ENCODE measurements at regions not wholly inside any gene's neighbourhood (a gene's known extent, or its start where the extent isn't known, plus 50 kb on each side); places are given as distances from the start of the nearest gene placed in this dataset.

DNA sequence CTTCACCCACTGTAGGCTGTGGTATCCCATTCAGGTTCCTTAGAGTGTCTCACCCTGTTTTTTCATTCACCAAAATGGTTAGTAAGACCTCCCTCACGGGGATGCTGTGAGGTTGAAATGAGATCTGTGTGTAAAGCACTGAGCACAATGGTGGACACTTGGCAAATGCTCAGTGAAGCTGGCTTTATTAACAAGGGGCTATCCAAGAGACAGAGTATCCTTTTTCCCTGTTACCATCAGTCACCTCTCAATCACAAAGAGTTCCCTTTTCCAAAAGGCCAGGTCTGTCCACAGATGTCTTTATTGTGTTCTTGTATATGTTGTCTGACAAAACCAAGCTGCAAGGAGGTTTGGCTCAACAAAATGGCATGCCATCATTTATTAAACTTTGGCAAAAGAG lies 138.9 kb upstream of the RARB start:
- H3K36me3 ChIP-seq (ENCODE audit: control insufficient read depth in 2 of 2, extremely low read depth in 1 of 2, insufficient read depth in 2 of 2, low read length in 2 of 2), result no peaks in the 10 kb centered on the region
- H3K4me2 ChIP-seq (ENCODE audit: control insufficient read depth, extremely low read depth, insufficient read depth, low read depth, low read length), result no peak overlapping the region
- H3K27ac ChIP-seq (ENCODE audit: control insufficient read depth, insufficient read depth, low read length), result no peak overlapping the region
- no peaks in the 10 kb centered on the region for H4K20me1 ChIP-seq (ENCODE audit: control insufficient read depth, extremely low read depth, insufficient read depth, low read length)
- no peak overlapping the region for H2AFZ ChIP-seq (ENCODE audit: control insufficient read depth, low read length)
- H3K9me3 ChIP-seq (ENCODE audit: control insufficient read depth, low read depth, low read length), result no peaks in the 10 kb centered on the region
- DNase-seq (ENCODE audit: low read depth, low spot score) (no peak), FAIRE-seq (no peak)
- no peaks in the 10 kb centered on the region for H3K9me1 ChIP-seq (ENCODE audit: control insufficient read depth, extremely low read depth, insufficient read depth, low read length)
- no peaks in the 10 kb centered on the region for H3K79me2 ChIP-seq (ENCODE audit: control insufficient read depth, insufficient read depth, low read length)
- H3K4me1 ChIP-seq (ENCODE audit: control insufficient read depth, extremely low read depth, insufficient read depth, low read length), result peaks cover 14% of the 10 kb centered on the region
- no peak overlapping the region for H3K4me3 ChIP-seq (ENCODE audit: control insufficient read depth in 2 of 3, extremely low read depth in 1 of 3, insufficient read depth in 2 of 3, low read depth in 1 of 3, low read length in 3 of 3)
- TF ChIP-seq EZH2 (IDR thresholded peaks at IDR 0.05; ENCODE audit: low read length), result no peak
- TF ChIP-seq, protein P1, sequence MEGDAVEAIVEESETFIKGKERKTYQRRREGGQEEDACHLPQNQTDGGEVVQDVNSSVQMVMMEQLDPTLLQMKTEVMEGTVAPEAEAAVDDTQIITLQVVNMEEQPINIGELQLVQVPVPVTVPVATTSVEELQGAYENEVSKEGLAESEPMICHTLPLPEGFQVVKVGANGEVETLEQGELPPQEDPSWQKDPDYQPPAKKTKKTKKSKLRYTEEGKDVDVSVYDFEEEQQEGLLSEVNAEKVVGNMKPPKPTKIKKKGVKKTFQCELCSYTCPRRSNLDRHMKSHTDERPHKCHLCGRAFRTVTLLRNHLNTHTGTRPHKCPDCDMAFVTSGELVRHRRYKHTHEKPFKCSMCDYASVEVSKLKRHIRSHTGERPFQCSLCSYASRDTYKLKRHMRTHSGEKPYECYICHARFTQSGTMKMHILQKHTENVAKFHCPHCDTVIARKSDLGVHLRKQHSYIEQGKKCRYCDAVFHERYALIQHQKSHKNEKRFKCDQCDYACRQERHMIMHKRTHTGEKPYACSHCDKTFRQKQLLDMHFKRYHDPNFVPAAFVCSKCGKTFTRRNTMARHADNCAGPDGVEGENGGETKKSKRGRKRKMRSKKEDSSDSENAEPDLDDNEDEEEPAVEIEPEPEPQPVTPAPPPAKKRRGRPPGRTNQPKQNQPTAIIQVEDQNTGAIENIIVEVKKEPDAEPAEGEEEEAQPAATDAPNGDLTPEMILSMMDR (optimal IDR thresholded peaks at IDR 0.05 in 1 of 3, IDR thresholded peaks at IDR 0.05 in 1 of 3, conservative IDR thresholded peaks at IDR 0.05 in 1 of 3; ENCODE audit: extremely low read depth in 1 of 3, insufficient read depth in 2 of 3, low read length in 3 of 3), result no peak
- H3K9ac ChIP-seq (ENCODE audit: control insufficient read depth, extremely low read depth, insufficient read depth, low read length), result no peak overlapping the region
- dilution Hi-C loops (cut with MboI; ENCODE audit: extremely low pct_ligation_motif_present, low sequenced_read_pairs), result no loop called here
- no peaks in the 10 kb centered on the region for H3K27me3 ChIP-seq (ENCODE audit: control insufficient read depth, extremely low read depth, insufficient read depth, low read length)

DNA sequence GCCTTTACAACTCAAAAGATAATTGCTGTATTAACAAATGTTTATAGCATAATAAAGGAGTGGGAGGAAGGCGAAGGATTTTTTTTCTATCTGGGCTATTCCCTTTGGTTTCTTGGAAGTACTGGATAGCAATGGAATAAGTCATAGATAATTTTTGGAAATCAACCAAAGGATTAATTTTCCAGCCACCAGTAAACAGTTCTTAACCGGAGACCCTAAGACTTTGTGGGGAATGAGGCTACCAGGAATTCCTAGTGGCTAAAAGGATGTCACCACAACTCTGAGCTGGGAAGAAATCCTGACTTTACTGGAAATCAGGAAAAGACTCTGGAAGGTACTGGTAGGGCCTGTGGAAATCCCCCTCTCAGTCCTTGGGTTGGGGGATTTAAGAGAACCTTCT lies 138.4 kb upstream of the RARB start:
- H3K9ac ChIP-seq (ENCODE audit: control insufficient read depth, extremely low read depth, insufficient read depth, low read length), result no peak overlapping the region
- no peak overlapping the region for H3K4me3 ChIP-seq (ENCODE audit: control insufficient read depth in 2 of 3, extremely low read depth in 1 of 3, insufficient read depth in 2 of 3, low read depth in 1 of 3, low read length in 3 of 3)
- no peak overlapping the region for H3K4me2 ChIP-seq (ENCODE audit: control insufficient read depth, extremely low read depth, insufficient read depth, low read depth, low read length)
- peaks cover 14% of the 10 kb centered on the region for H3K4me1 ChIP-seq (ENCODE audit: control insufficient read depth, extremely low read depth, insufficient read depth, low read length)
- DNase-seq (ENCODE audit: low read depth, low spot score), result no peak
- no peak overlapping the region for H2AFZ ChIP-seq (ENCODE audit: control insufficient read depth, low read length)
- H3K9me3 ChIP-seq (ENCODE audit: control insufficient read depth, low read depth, low read length), result no peaks in the 10 kb centered on the region
- H3K27ac ChIP-seq (ENCODE audit: control insufficient read depth, insufficient read depth, low read length), result no peak overlapping the region
- dilution Hi-C loops (cut with MboI; ENCODE audit: extremely low pct_ligation_motif_present, low sequenced_read_pairs), result no loop called here
- no peaks in the 10 kb centered on the region for H3K9me1 ChIP-seq (ENCODE audit: control insufficient read depth, extremely low read depth, insufficient read depth, low read length)
- TF ChIP-seq, protein P1 (optimal IDR thresholded peaks at IDR 0.05 in 1 of 3, IDR thresholded peaks at IDR 0.05 in 1 of 3, conservative IDR thresholded peaks at IDR 0.05 in 1 of 3; ENCODE audit: extremely low read depth in 1 of 3, insufficient read depth in 2 of 3, low read length in 3 of 3), result no peak
- no peak for FAIRE-seq
- H3K36me3 ChIP-seq (ENCODE audit: control insufficient read depth in 2 of 2, extremely low read depth in 1 of 2, insufficient read depth in 2 of 2, low read length in 2 of 2), result no peaks in the 10 kb centered on the region
- no peaks in the 10 kb centered on the region for H3K79me2 ChIP-seq (ENCODE audit: control insufficient read depth, insufficient read depth, low read length)
- no peaks in the 10 kb centered on the region for H3K27me3 ChIP-seq (ENCODE audit: control insufficient read depth, extremely low read depth, insufficient read depth, low read length)
- no peaks in the 10 kb centered on the region for H4K20me1 ChIP-seq (ENCODE audit: control insufficient read depth, extremely low read depth, insufficient read depth, low read length)
